GM12878 (cell line): ENCODE measurements at regions not wholly inside any gene's neighbourhood (a gene's known extent, or its start where the extent isn't known, plus 50 kb on each side); places are given as distances from the start of the nearest gene placed in this dataset.
A peak's percentile ranks its signal among the peaks of the same experiment; 100 is the strongest.

Source experiments
- ATAC-seq: fragments of 200-7000 bp; cut with Tn5 transposase; 3 replicates; pipeline ENCODE4 v1.9.1; 2020; ENCODE audit warnings: mild to moderate bottlenecking, moderate library complexity
- BruUV-seq: library from RNA; stranded (reverse); fragments of 400-500 nt; replicated peaks from 2 replicates; lab custom pipeline; 2021; lab: Mats Ljungman, UMichigan
- CTCF ChIA-PET: fragments of 300-600 bp; sonication (Branson Sonifier 250); formaldehyde crosslinking; extraction: SDS; loops from one replicate; lab custom pipeline; 2021; ENCODE audit warnings: inconsistent platforms; lab: Yijun Ruan, JAX
- POLR2A ChIA-PET: fragments of 350-600 bp; formaldehyde crosslinking; extraction: SDS; loops from one replicate; lab custom pipeline; 2021; ENCODE audit warnings: inconsistent platforms; lab: Charles Lee
- RAD21 ChIA-PET: fragments of 300-600 bp; sonication (Branson Sonifier 250); formaldehyde crosslinking; loops from one replicate; lab custom pipeline; 2023; ENCODE audit warnings: antibody characterized with exemption; ENCODE audit not compliant: unreplicated experiment; lab: Charles Lee
- SMC1A ChIA-PET: fragments of 300-600 bp; sonication (Branson Sonifier 250); formaldehyde crosslinking; loops from one replicate; lab custom pipeline; 2023; ENCODE audit not compliant: unreplicated experiment, uncharacterized antibody; lab: Charles Lee
- DNase-seq: peaks from one replicate; pipeline ENCODE4 v3.0.0-alpha.2; 2011; ENCODE audit warnings: low read depth, low spot score
- FAIRE-seq: peaks from 3 replicates; lab custom pipeline; 2011; peaks lifted over from hg19 to GRCh38; lab: Jason Lieb, UNC
- H2AFZ ChIP-seq: 2 replicates; pipeline ENCODE4 v1.6.0; 2011; ENCODE audit warnings: low read depth, low read length, control low read depth; ENCODE audit not compliant: control insufficient read depth
- H3K27ac ChIP-seq: 2 replicates; pipeline ENCODE4 v1.5.1; 2011; ENCODE audit warnings: control low read depth; ENCODE audit not compliant: control insufficient read depth, insufficient read depth
- H3K27me3 ChIP-seq, 2 experiments: replicated peaks in 1 of 2; 2 replicates each; pipeline versions ENCODE4 v1.6.0 to v1.6.1; 2011; ENCODE audit warnings: low read length in 1 of 2; ENCODE audit not compliant: control insufficient read depth in 2 of 2, insufficient read depth in 2 of 2
- H3K36me3 ChIP-seq, 2 experiments: 2 replicates each; pipeline ENCODE4 v1.5.1; 2011; ENCODE audit warnings: low read length in 1 of 2; ENCODE audit not compliant: control insufficient read depth in 2 of 2, insufficient read depth in 2 of 2
- H3K4me1 ChIP-seq: 2 replicates; pipeline ENCODE4 v1.6.1; 2011; ENCODE audit warnings: mild to moderate bottlenecking, low read length, moderate library complexity, mixed read lengths; ENCODE audit not compliant: control insufficient read depth, insufficient read depth
- H3K4me2 ChIP-seq: 2 replicates; pipeline ENCODE4 v1.6.0; 2011; ENCODE audit warnings: control low read depth; ENCODE audit not compliant: control insufficient read depth, insufficient read depth
- H3K4me3 ChIP-seq: fragments of 200-600 bp; sonication (generic); 2 replicates; pipeline ENCODE4 v1.5.1; 2016
- H3K79me2 ChIP-seq: 2 replicates; pipeline ENCODE4 v1.6.0; 2011; ENCODE audit warnings: low read length; ENCODE audit not compliant: control insufficient read depth, insufficient read depth
- H3K9ac ChIP-seq: 2 replicates; pipeline ENCODE4 v1.8.0; 2011; ENCODE audit warnings: low read length, control low read depth, mixed read lengths; ENCODE audit not compliant: control insufficient read depth, insufficient read depth
- H3K9me3 ChIP-seq: replicated peaks from 3 replicates; pipeline ENCODE4 v1.5.1; 2011; ENCODE audit warnings: mild to moderate bottlenecking, low read length; ENCODE audit not compliant: control insufficient read depth, insufficient read depth
- H4K20me1 ChIP-seq: 2 replicates; pipeline ENCODE4 v1.6.0; 2011; ENCODE audit not compliant: control insufficient read depth, insufficient read depth
- ATF7 ChIP-seq: fragments of 450-650 bp; IDR thresholded peaks from 2 replicates; pipeline ENCODE4 v1.6.1; 2016; ENCODE audit warnings: low read depth, mild to moderate bottlenecking
- BACH1 ChIP-seq: fragments of 450-650 bp; IDR thresholded peaks from 2 replicates; pipeline ENCODE4 v1.6.1; 2017; ENCODE audit warnings: mild to moderate bottlenecking, borderline replicate concordance
- BHLHE40 ChIP-seq, 2 experiments: fragments of 450-650 bp in 1 of 2; IDR thresholded peaks; 2 replicates each; pipeline ENCODE4 v1.6.1; 2011 to 2017; ENCODE audit warnings: low read depth in 2 of 2, borderline replicate concordance in 1 of 2, improper control_type of control experiment in 1 of 2, low read length in 1 of 2, mild to moderate bottlenecking in 1 of 2
- BMI1 ChIP-seq: fragments of 450-650 bp; IDR thresholded peaks from 2 replicates; pipeline ENCODE4 v1.6.1; 2016; ENCODE audit warnings: mild to moderate bottlenecking, moderate library complexity, borderline replicate concordance
- CHD2 ChIP-seq: IDR thresholded peaks from 2 replicates; pipeline ENCODE4 v1.6.1; 2011; ENCODE audit warnings: low read depth, low read length, improper control_type of control experiment, borderline replicate concordance
- ETV6 ChIP-seq, 2 experiments: fragments of 450-650 bp in 1 of 2; IDR thresholded peaks in 1 of 2; conservative IDR thresholded peaks in 1 of 2; 2 replicates each; pipeline ENCODE4 v1.6.1; 2014; ENCODE audit warnings: antibody characterized with exemption in 1 of 2, borderline replicate concordance in 1 of 2, low read depth in 1 of 2, mild to moderate bottlenecking in 1 of 2, moderate library complexity in 1 of 2
- HDGF ChIP-seq: fragments of 450-650 bp; IDR thresholded peaks from 2 replicates; pipeline ENCODE4 v1.6.1; 2016; ENCODE audit warnings: antibody characterized with exemption
- JUND ChIP-seq: IDR thresholded peaks from 2 replicates; pipeline ENCODE4 v1.6.1; 2012; ENCODE audit warnings: low read depth, mild to moderate bottlenecking, low read length, improper control_type of control experiment, moderate library complexity
- KLF5 ChIP-seq: fragments of 450-650 bp; IDR thresholded peaks from 2 replicates; pipeline ENCODE4 v1.6.1; 2014; ENCODE audit warnings: mild to moderate bottlenecking; ENCODE audit not compliant: partially characterized antibody
- MTA3 ChIP-seq: IDR thresholded peaks from 2 replicates; pipeline ENCODE4 v1.6.1; 2012; ENCODE audit warnings: low read length, inconsistent platforms, borderline replicate concordance
- NBN ChIP-seq: fragments of 450-650 bp; IDR thresholded peaks from 2 replicates; pipeline ENCODE4 v1.6.1; 2016
- NFIC ChIP-seq: IDR thresholded peaks from 2 replicates; pipeline ENCODE4 v1.6.1; 2012; ENCODE audit warnings: low read depth, mild to moderate bottlenecking, inconsistent platforms, low read length, moderate library complexity
- PML ChIP-seq: IDR thresholded peaks from 2 replicates; pipeline ENCODE4 v1.6.1; 2012; ENCODE audit warnings: low read length, inconsistent platforms
- RELB ChIP-seq: fragments of 450-650 bp; IDR thresholded peaks from 2 replicates; pipeline ENCODE4 v1.6.1; 2017; ENCODE audit warnings: low read depth, mild to moderate bottlenecking, moderate library complexity
- SIN3A ChIP-seq: IDR thresholded peaks from 2 replicates; pipeline ENCODE4 v1.6.1; 2012; ENCODE audit warnings: low read depth, low read length, improper control_type of control experiment
- TCF12 ChIP-seq: IDR thresholded peaks from 2 replicates; pipeline ENCODE4 v1.6.1; 2011; ENCODE audit warnings: low read depth, mild to moderate bottlenecking, low read length
- TCF7 ChIP-seq: IDR thresholded peaks from 2 replicates; pipeline ENCODE4 v1.6.1; 2014; ENCODE audit warnings: antibody characterized with exemption, borderline replicate concordance
- WGBS: methylation state at CpG from one replicate; pipeline ENCODE4 v1.1.6; 2016; ENCODE audit warnings: low lambda C conversion rate; ENCODE audit not compliant: insufficient replicate concordance, insufficient coverage; ENCODE audit errors: missing lambda C conversion rate; 5-methylcytosine and 5-hydroxymethylcytosine counted together
- in situ Hi-C: fragments of 300-500 bp; cut with MboI; formaldehyde crosslinking; loops from 9 replicates; pipeline ENCODE4 v1.14.3; 2018; ENCODE audit warnings: mixed read lengths
- intact Hi-C: fragments of 100-400 bp; cut with micrococcal nuclease; formaldehyde crosslinking; loops from one replicate; pipeline ENCODE4 v1.14.2; 2022; ENCODE audit not compliant: unreplicated experiment

DNA sequence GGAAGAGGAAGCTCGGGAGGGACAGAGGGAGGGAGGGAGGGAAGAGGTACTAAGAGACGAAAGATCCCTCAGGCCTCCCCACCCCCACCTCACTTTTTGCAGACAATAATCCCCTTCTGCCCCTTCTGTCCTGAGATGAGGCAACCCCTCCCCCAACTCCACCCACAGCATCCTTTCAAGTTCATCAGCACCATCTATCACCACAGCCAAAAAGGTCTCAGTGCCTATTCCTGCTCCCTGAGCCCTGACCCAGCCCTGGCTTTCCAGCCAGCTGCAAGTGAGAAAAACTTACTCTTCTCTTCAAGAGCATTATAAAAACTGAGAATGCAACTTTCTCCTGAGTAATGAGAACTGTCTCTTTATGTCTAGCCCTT lies 133.2 kb upstream of the LRFN2 start:
- H4K20me1 ChIP-seq, result no peaks in the 10 kb centered on the region
- H3K4me3 ChIP-seq, result no peak overlapping the region
- WGBS, result no CpG with 5 or more reads among the region's 2 CpGs
- DNase-seq, result no peak
- in situ Hi-C loops, result no loop called here
- ChIA-PET RAD21 (no interaction called here), SMC1A (no interaction called here), POLR2A (no interaction called here), CTCF (interaction anchor here (1.1 kb wide), 1 partner anchor 15 kb away, joined by 3 read pairs; no protein-coding TSS in a partner anchor)
- H3K4me2 ChIP-seq, result peak overlapping the region; percentile 88; the same call in 1 of the 2 replicates
- no peaks in the 10 kb centered on the region for H3K27me3 ChIP-seq
- H3K9ac ChIP-seq, result no peak overlapping the region
- no peak overlapping the region for H3K27ac ChIP-seq
- 0 out of 3 replicates have a peak, but pooled peaks have one; percentile 8 for ATAC-seq
- intact Hi-C loops, result no loop called here
- H3K9me3 ChIP-seq, result no peaks in the 10 kb centered on the region
- no peak for FAIRE-seq
- peaks cover 19% of the 10 kb centered on the region for H3K4me1 ChIP-seq
- no peaks in the 10 kb centered on the region for H3K36me3 ChIP-seq
- no peak for TF ChIP-seq BACH1
- TF ChIP-seq HDGF, result no peak
- TF ChIP-seq SIN3A, result no peak
- TF ChIP-seq KLF5, result no peak
- TF ChIP-seq PML, result no peak
- no peak for TF ChIP-seq TCF12
- no peaks in the 10 kb centered on the region for H3K79me2 ChIP-seq
- 0 out of 2 replicates have a peak overlapping the region, but pooled peaks have one; percentile 37 for H2AFZ ChIP-seq
- no TSS peak for BruUV-seq

- no TSS peak for BruUV-seq
- H3K4me3 ChIP-seq, result no peak overlapping the region
- H4K20me1 ChIP-seq, result no peaks in the 10 kb centered on the region
- H3K27me3 ChIP-seq, result no peaks in the 10 kb centered on the region; a peak in 1 of 4 replicates
- under 1% methylated on average over 7 of the region's 7 CpGs for WGBS
- peaks cover 19% of the 10 kb centered on the region for H3K4me1 ChIP-seq
- H3K9me3 ChIP-seq, result no peaks in the 10 kb centered on the region
- peak overlapping the region; percentile 22 for H3K27ac ChIP-seq
- ATAC-seq (peak; percentile 91), FAIRE-seq (peak; percentile 65), DNase-seq (peak; percentile 30)
- no peak overlapping the region for H3K9ac ChIP-seq
- ChIA-PET SMC1A (no interaction called here), POLR2A (no interaction called here), RAD21 (no interaction called here), CTCF (interaction anchor here (1.1 kb wide), 1 partner anchor 14 kb away, joined by 3 read pairs; no protein-coding TSS in a partner anchor)
- peak overlapping the region; percentile 37; the same call in 1 of the 2 replicates for H2AFZ ChIP-seq
- in situ Hi-C loops (no loop called here), intact Hi-C loops (no loop called here)
- H3K4me2 ChIP-seq, result peak overlapping the region; percentile 88
- H3K79me2 ChIP-seq, result no peaks in the 10 kb centered on the region
- no peaks in the 10 kb centered on the region for H3K36me3 ChIP-seq
- TF ChIP-seq NFIC (peak; percentile 37; the same call in 1 of the 2 replicates), RELB (peak; percentile 96), BHLHE40 (IDR thresholded peaks at IDR 0.05; ENCODE audit: borderline replicate concordance in 1 of 2, low read depth in 2 of 2, low read length in 1 of 2) (peak in 1 of 2 experiments; percentile 39; a peak in 1 of 4 replicates), JUND (no peak), TCF7 (peak; percentile 44; the same call in 1 of the 2 replicates), NBN (peak; percentile 92), ETV6 (conservative IDR thresholded peaks at IDR 0.05 in 1 of 2, IDR thresholded peaks at IDR 0.05 in 1 of 2; ENCODE audit: borderline replicate concordance in 1 of 2, low read depth in 1 of 2) (0 out of 4 replicates have a peak, but pooled peaks of 1 of the 2 experiments have one; percentile 34), MTA3 (peak; percentile 40; the same call in 1 of the 2 replicates), BMI1 (peak; percentile 82), CHD2 (peak; percentile 24; the same call in 1 of the 2 replicates), ATF7 (peak; percentile 66; the same call in 1 of the 2 replicates)
Observed at GRCh38 chr6:40719671-40720374, 132.7 kb upstream of the LRFN2 start.
